ENCODE measurements at regions not wholly inside any gene's neighbourhood (a gene's known extent, or its start where the extent isn't known, plus 50 kb on each side); places are given as distances from the start of the nearest gene placed in this dataset.
"Not testable (repeated sequence)": the region's sequence is repeated elsewhere in the genome, so short reads cannot be mapped to it uniquely, and the experiment has no call there.

DNA sequence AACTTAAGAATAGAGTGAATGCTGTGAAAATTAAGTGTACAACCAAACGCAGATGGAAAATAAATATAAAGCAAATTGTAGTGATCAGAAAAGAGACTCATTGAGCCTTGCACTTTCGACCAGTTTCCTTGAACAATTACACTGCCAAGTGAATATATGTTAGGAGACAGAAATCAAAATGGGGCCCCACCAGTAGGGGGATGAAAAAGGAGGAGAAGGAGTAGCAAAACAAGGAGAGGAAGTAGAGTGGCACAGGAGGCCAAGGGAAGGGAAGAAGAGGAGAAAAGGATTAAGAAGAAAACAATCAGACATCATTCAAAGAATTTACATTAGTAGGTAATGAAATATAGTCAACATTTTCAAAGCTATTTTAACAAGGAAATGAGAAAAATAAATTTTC is 1770.6 kb downstream of the PLA2G4A start:
- Histone ChIP-seq H3K9me3 (replicated peaks; ENCODE audit: control insufficient read depth, low read depth, low read length) (no peaks in the 10 kb centered on the region), H3K4me1 (ENCODE audit: control insufficient read depth, insufficient read depth, low read length) (no peaks in the 10 kb centered on the region), H3K27ac (ENCODE audit: low read length) (no peak overlapping the region), H3K27me3 (ENCODE audit: control insufficient read depth, insufficient read depth, low read length) (no peaks in the 10 kb centered on the region), H3K4me3 (ENCODE audit: low read length) (no peak overlapping the region), H3K36me3 (ENCODE audit: control insufficient read depth, insufficient read depth, low read length) (no peaks in the 10 kb centered on the region)
- no peak for DNase-seq
- 80% methylated on average over 2 of the region's 2 CpGs for WGBS (ENCODE audit: insufficient coverage)

DNA sequence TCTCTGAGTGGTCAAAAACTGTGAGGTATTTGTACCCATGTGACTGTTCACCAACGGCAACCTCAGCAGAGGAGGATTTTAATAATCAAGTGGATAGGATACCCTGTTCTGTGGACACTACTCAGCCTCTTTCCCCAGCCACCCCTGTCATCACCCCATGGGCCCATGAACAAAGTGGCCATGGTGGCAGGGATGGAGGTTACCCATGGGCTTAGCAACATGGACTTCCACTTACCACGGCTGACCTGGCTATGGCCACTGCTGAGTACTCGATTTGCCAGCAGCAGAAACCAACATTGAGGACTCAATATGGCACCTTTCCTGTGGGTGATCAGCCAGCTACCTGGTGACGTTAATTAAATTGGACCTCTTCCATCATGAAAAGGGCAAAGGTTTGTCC is 1782.7 kb downstream of the PLA2G4A start:
- no peak overlapping the region for H3K4me3 ChIP-seq (ENCODE audit: low read length)
- DNase-seq: no peak
- no peaks in the 10 kb centered on the region for H3K4me1 ChIP-seq (ENCODE audit: control insufficient read depth, insufficient read depth, low read length)
- no peaks in the 10 kb centered on the region for H3K27me3 ChIP-seq (ENCODE audit: control insufficient read depth, insufficient read depth, low read length)
- peaks cover 2% of the 10 kb centered on the region for H3K9me3 ChIP-seq (replicated peaks; ENCODE audit: control insufficient read depth, low read depth, low read length)
- no peak overlapping the region for H3K27ac ChIP-seq (ENCODE audit: low read length)
- 80% methylated on average over 2 of the region's 4 CpGs for WGBS (ENCODE audit: insufficient coverage)
- no peaks in the 10 kb centered on the region for H3K36me3 ChIP-seq (ENCODE audit: control insufficient read depth, insufficient read depth, low read length)

DNA sequence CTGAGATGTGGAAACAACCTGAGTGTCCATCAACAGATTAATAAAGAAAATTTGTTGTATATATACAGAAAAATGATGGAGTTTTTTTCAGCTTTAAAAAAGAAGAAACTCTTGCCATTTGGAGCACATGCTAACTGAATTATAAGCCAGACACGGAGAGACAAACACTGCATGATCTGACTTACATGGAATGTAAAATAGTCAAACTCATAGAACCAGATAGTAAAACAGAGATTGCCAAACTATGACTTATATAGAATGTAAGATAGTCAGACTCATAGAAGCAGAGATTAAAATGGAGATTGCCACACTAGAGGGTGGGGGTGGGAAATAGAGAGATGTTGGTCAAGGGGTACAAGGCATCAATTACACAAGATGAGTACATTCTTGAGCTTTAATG is 1786.6 kb downstream of the PLA2G4A start:
- H3K9me3 ChIP-seq (replicated peaks; ENCODE audit: control insufficient read depth, low read depth, low read length): no peaks in the 10 kb centered on the region
- no peak for DNase-seq
- WGBS (ENCODE audit: insufficient coverage): no CpG with 5 or more reads among the region's 1 CpG
- H3K4me1 ChIP-seq (ENCODE audit: control insufficient read depth, insufficient read depth, low read length): no peaks in the 10 kb centered on the region
- no peaks in the 10 kb centered on the region for H3K36me3 ChIP-seq (ENCODE audit: control insufficient read depth, insufficient read depth, low read length)
- no peak overlapping the region for H3K4me3 ChIP-seq (ENCODE audit: low read length)
- no peaks in the 10 kb centered on the region for H3K27me3 ChIP-seq (ENCODE audit: control insufficient read depth, insufficient read depth, low read length)
- H3K27ac ChIP-seq (ENCODE audit: low read length): no peak overlapping the region

DNA sequence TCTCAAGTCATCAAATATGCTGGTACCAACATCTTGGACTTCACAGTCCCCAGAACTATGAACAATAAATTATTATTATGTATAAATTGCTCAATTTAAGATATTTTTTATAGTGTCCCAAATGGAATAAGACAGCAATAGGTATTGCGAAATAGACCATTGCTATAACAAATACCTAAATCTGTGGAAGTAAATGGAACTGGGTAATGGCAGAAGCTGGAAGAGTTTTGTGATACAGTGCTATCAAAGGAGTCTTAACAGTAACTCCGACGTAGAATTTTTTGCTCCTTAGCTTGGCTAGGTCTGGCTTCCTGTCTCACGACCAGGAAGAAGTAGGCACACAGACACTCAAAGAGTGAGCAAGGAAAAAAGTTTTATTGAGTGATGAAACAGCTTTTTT is 1791.5 kb downstream of the PLA2G4A start:
- H3K4me1 ChIP-seq (ENCODE audit: control insufficient read depth, insufficient read depth, low read length): no peaks in the 10 kb centered on the region
- H3K9me3 ChIP-seq (replicated peaks; ENCODE audit: control insufficient read depth, low read depth, low read length): no peaks in the 10 kb centered on the region
- no peaks in the 10 kb centered on the region for H3K27me3 ChIP-seq (ENCODE audit: control insufficient read depth, insufficient read depth, low read length)
- no peak for DNase-seq
- no peak overlapping the region for H3K4me3 ChIP-seq (ENCODE audit: low read length)
- 93% methylated on average over 3 of the region's 4 CpGs for WGBS (ENCODE audit: insufficient coverage)
- no peaks in the 10 kb centered on the region for H3K36me3 ChIP-seq (ENCODE audit: control insufficient read depth, insufficient read depth, low read length)
- H3K27ac ChIP-seq (ENCODE audit: low read length): no peak overlapping the region

DNA sequence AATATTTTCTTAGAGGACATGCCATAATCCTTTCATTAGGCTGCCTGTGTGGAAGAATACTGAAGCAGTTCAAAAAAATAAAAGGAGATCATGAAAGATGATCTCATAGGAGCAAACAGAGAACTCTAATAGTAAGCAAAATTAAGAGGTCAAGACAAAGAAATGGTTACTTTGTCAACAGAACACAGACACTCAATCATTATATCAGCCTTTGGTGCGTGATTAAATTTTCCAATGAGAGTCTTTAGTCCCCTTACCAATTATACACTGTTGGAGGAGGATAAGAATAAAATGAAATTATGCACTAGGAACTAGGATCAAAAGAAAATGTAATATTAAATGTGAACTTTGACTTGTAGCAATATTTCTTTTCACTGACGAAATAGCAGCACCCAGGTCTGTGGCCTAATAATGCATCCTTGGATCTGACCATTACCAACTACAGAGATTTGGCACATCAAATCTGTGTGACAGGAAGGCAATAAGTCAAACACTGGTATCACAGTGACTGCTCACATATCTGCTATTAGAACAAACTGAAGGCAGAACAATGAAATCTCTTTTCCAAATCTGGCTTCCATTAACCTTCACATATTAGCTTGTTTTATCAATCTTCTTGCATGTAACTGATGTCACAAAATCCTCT is 1812.9 kb downstream of the PLA2G4A start:
- Histone ChIP-seq H3K4me1 (ENCODE audit: control insufficient read depth, insufficient read depth, low read length) (no peaks in the 10 kb centered on the region), H3K36me3 (ENCODE audit: control insufficient read depth, insufficient read depth, low read length) (no peaks in the 10 kb centered on the region), H3K27me3 (ENCODE audit: control insufficient read depth, insufficient read depth, low read length) (no peaks in the 10 kb centered on the region), H3K4me3 (ENCODE audit: low read length) (no peak overlapping the region), H3K9me3 (replicated peaks; ENCODE audit: control insufficient read depth, low read depth, low read length) (no peaks in the 10 kb centered on the region), H3K27ac (ENCODE audit: low read length) (no peak overlapping the region)
- 80% methylated on average over 1 of the region's 2 CpGs for WGBS (ENCODE audit: insufficient coverage)
- DNase-seq: no peak

DNA sequence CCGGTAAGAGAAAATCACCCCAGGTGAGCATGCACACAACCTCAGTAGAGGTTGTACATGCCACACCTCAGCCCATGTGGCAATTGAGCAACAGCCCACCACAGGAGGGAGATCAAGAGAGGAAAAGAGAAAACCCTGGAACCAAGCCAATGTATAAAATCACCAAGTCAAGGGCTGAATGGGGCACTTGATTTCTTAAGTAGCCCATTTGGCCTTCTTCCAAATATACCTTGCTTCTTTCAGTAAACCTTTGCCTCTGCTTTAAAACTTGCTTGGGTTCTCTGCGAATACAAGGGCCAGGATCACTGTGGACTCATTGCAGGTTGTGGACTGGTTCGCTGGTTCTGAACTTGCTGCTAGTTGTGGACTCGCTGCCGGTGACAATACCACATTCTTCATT is 1814.0 kb downstream of the PLA2G4A start:
- no peak overlapping the region for H3K4me3 ChIP-seq (ENCODE audit: low read length)
- H3K4me1 ChIP-seq (ENCODE audit: control insufficient read depth, insufficient read depth, low read length): no peaks in the 10 kb centered on the region
- H3K27me3 ChIP-seq (ENCODE audit: control insufficient read depth, insufficient read depth, low read length): no peaks in the 10 kb centered on the region
- DNase-seq: no peak
- WGBS (ENCODE audit: insufficient coverage): no CpG with 5 or more reads among the region's 5 CpGs
- H3K36me3 ChIP-seq (ENCODE audit: control insufficient read depth, insufficient read depth, low read length): no peaks in the 10 kb centered on the region
- H3K27ac ChIP-seq (ENCODE audit: low read length): no peak overlapping the region
- H3K9me3 ChIP-seq (replicated peaks; ENCODE audit: control insufficient read depth, low read depth, low read length): no peaks in the 10 kb centered on the region

DNA sequence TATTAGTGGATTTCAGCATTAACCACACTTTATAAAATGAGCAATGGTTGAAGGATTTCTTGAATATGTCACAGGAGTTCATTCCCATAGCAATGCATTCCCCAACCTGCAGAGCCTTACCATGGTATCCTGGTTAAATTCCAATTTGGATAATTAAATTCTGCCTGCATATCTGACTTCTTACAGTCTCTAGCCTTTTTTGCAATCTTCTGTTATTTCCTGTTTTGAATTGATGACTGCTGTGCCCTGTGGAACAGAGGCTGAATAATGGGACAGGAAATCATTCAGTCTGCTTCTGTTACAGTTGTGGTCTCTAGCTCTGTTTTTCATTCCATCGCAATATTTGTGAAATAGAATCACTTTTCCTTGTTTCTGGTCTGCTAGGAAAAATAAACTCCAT is 1823.9 kb downstream of the PLA2G4A start:
- Histone ChIP-seq H3K9me3 (replicated peaks; ENCODE audit: control insufficient read depth, low read depth, low read length) (no peaks in the 10 kb centered on the region), H3K36me3 (ENCODE audit: control insufficient read depth, insufficient read depth, low read length) (no peaks in the 10 kb centered on the region), H3K4me1 (ENCODE audit: control insufficient read depth, insufficient read depth, low read length) (no peaks in the 10 kb centered on the region), H3K27me3 (ENCODE audit: control insufficient read depth, insufficient read depth, low read length) (no peaks in the 10 kb centered on the region), H3K27ac (ENCODE audit: low read length) (no peak overlapping the region), H3K4me3 (ENCODE audit: low read length) (no peak overlapping the region)
- no peak for DNase-seq
- no CpG with 5 or more reads among the region's 1 CpG for WGBS (ENCODE audit: insufficient coverage)

DNA sequence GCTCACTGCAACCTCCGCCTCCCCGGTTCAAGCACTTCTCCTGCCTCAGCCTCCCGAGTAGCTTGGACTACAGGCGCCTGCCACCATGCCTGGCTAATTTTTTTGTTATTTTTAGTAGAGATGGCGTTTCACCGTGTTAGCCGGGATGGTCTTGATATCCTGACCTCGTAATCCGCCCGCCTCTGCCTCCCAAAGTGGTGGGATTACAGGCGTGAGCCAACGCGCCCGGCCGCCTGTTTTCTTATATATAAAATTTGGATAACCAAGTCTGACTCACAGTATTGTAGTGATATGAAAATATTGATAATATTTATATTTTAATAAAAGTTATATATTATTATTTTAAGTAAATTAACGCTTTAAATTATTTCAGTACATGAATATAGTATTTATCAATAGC is 1821.7 kb downstream of the BRINP3 start:
- 100% methylated on average over 2 of the region's 16 CpGs for WGBS (ENCODE audit: insufficient coverage)
- not testable (repeated sequence) for DNase-seq; H3K36me3 ChIP-seq (ENCODE audit: control insufficient read depth, insufficient read depth, low read length); H3K27ac ChIP-seq (ENCODE audit: low read length); H3K27me3 ChIP-seq (ENCODE audit: control insufficient read depth, insufficient read depth, low read length); H3K4me3 ChIP-seq (ENCODE audit: low read length); H3K4me1 ChIP-seq (ENCODE audit: control insufficient read depth, insufficient read depth, low read length); H3K9me3 ChIP-seq (replicated peaks; ENCODE audit: control insufficient read depth, low read depth, low read length)

DNA sequence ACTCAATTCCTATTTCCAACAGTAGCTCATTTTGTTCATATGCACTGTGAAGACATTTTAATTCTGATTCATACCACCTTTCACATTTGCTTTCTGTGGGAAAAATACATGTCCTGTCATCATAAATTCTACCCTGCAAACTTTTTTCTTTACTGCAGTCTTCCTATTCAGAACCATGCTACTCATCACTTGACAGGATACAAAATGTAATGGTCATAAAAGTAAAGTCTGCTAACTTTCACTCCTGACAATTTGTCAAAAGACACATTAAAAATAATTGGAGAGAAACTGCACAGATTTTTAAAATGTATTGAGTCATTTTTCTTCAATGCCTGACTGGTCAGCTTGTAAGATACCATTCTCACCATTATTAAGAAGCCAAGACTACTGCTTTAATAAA is 1817.1 kb downstream of the BRINP3 start:
- no peak for DNase-seq
- Histone ChIP-seq H3K9me3 (replicated peaks; ENCODE audit: control insufficient read depth, low read depth, low read length) (no peaks in the 10 kb centered on the region), H3K27me3 (ENCODE audit: control insufficient read depth, insufficient read depth, low read length) (no peaks in the 10 kb centered on the region), H3K4me3 (ENCODE audit: low read length) (no peak overlapping the region), H3K36me3 (ENCODE audit: control insufficient read depth, insufficient read depth, low read length) (no peaks in the 10 kb centered on the region), H3K4me1 (ENCODE audit: control insufficient read depth, insufficient read depth, low read length) (no peaks in the 10 kb centered on the region), H3K27ac (ENCODE audit: low read length) (no peak overlapping the region)

DNA sequence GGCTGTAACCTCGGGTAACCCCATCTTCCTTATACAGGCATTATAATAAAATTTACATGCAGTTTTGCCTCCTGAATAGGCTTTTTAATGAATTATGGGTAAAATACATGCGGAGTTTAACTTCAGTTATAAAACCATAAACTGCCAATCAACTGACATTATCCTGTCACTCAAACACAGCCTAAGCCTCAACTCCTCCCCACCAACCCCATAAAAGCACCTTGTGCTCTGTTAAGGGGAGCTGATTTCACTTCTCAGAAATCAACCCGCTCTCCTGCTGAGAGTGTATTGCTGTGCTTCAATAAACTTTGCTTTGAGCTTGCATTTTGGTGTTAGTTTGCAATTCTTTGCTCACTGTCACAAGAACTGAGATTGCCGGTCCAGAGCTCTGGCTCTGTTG is 1812.2 kb downstream of the BRINP3 start:
- Histone ChIP-seq H3K27me3 (ENCODE audit: control insufficient read depth, insufficient read depth, low read length) (no peaks in the 10 kb centered on the region), H3K27ac (ENCODE audit: low read length) (no peak overlapping the region), H3K9me3 (replicated peaks; ENCODE audit: control insufficient read depth, low read depth, low read length) (no peaks in the 10 kb centered on the region), H3K4me3 (ENCODE audit: low read length) (no peak overlapping the region), H3K36me3 (ENCODE audit: control insufficient read depth, insufficient read depth, low read length) (no peaks in the 10 kb centered on the region), H3K4me1 (ENCODE audit: control insufficient read depth, insufficient read depth, low read length) (no peaks in the 10 kb centered on the region)
- no peak for DNase-seq
- 43% methylated on average over 1 of the region's 4 CpGs for WGBS (ENCODE audit: insufficient coverage)

DNA sequence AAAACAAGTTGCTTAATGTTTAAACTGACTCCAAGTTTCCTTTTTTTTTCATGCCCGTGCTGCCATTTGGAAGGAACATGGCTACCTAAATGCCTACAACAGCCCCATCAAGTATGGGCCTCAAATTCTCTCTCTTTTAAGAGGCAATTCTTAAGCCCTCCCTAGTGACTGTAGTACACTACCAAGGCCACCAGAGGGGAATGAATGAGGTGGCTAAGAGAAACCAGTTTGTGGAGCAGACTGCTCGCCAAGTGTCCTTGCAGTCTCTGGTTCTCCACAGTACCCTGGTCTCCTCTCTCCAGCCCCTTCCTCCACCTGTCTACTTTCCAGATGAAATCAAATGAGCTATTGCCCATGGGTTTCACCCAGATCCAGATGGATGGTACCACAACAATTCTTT is 1809.6 kb downstream of the BRINP3 start:
- no peak for DNase-seq
- H3K27me3 ChIP-seq (ENCODE audit: control insufficient read depth, insufficient read depth, low read length): no peaks in the 10 kb centered on the region
- no peak overlapping the region for H3K4me3 ChIP-seq (ENCODE audit: low read length)
- no peaks in the 10 kb centered on the region for H3K4me1 ChIP-seq (ENCODE audit: control insufficient read depth, insufficient read depth, low read length)
- no peaks in the 10 kb centered on the region for H3K36me3 ChIP-seq (ENCODE audit: control insufficient read depth, insufficient read depth, low read length)
- WGBS (ENCODE audit: insufficient coverage): 75% methylated on average over 2 of the region's 2 CpGs
- H3K27ac ChIP-seq (ENCODE audit: low read length): no peak overlapping the region
- H3K9me3 ChIP-seq (replicated peaks; ENCODE audit: control insufficient read depth, low read depth, low read length): no peaks in the 10 kb centered on the region

All from muscle of leg (tissue), 3 donors.